ENCODE measurements at regions not wholly inside any gene's neighbourhood (a gene's known extent, or its start where the extent isn't known, plus 50 kb on each side); places are given as distances from the start of the nearest gene placed in this dataset.

- no peak overlapping the region for H3K23ac ChIP-seq (ENCODE audit: low read depth, low read length)
- H3K4me1 ChIP-seq (ENCODE audit: control insufficient read depth, insufficient read depth, low read length) = peaks cover 9% of the 10 kb centered on the region
- BruUV-seq (replicated peaks) = no TSS peak
- peak overlapping the region; percentile 66; the same call in 1 of the 2 replicates for H3K4ac ChIP-seq (ENCODE audit: low read depth, low read length)
- in situ Hi-C loops (cut with MboI; ENCODE audit: low sequenced_read_pairs) (loop anchor here (10.0 to 25.0 kb wide), 2 partner anchors 137 to 675 kb away; no protein-coding TSS in a partner anchor), dilution Hi-C loops (cut with HindIII; ENCODE audit: low sequenced_read_pairs, unreplicated experiment) (loop anchor here (10.0 kb wide), 1 partner anchor 457 kb away; no protein-coding TSS in a partner anchor), intact Hi-C loops (cut with micrococcal nuclease) (no loop called here)
- peak overlapping the region; percentile 64; the same call in 1 of the 2 replicates for H3K18ac ChIP-seq (ENCODE audit: low read depth, low read length)
- no peak overlapping the region for H2AK9ac ChIP-seq (replicated peaks; ENCODE audit: low read depth, low read length, poor library complexity)
- H2BK120ac ChIP-seq (ENCODE audit: low read depth, low read length) = peak overlapping the region; percentile 88
- ChIA-PET POLR2A (ENCODE audit: unreplicated experiment) (interaction anchor here (0.7 kb wide), 1 partner anchor 337 kb away, joined by 3 read pairs; no protein-coding TSS in a partner anchor), CTCF (interaction anchor here (1.0 to 1.3 kb wide), 2 partner anchors 9 to 82 kb away, joined by 3 read pairs; no protein-coding TSS in a partner anchor)
- H3K9me1 ChIP-seq (ENCODE audit: insufficient read depth, low read length) = no peaks in the 10 kb centered on the region
- no peaks in the 10 kb centered on the region for H4K20me1 ChIP-seq (ENCODE audit: insufficient read depth, low read length)
- no peaks in the 10 kb centered on the region for H3K27me3 ChIP-seq (ENCODE audit: control insufficient read depth, insufficient read depth, low read length)
- ATAC-seq (ENCODE audit: low read depth) = peak; percentile 86
- peak overlapping the region; percentile 89 for H2BK5ac ChIP-seq (ENCODE audit: low read depth, low read length, poor library complexity, severe bottlenecking)
- H3K79me1 ChIP-seq (ENCODE audit: low read depth in 1 of 2, low read length in 2 of 2) = no peaks in the 10 kb centered on the region
- H3K9ac ChIP-seq (ENCODE audit: low read depth, low read length) = no peak overlapping the region
- H4K91ac ChIP-seq (ENCODE audit: insufficient read depth, low read depth, low read length) = peak overlapping the region; percentile 47; the same call in 1 of the 2 replicates
- H3K9me3 ChIP-seq (ENCODE audit: control insufficient read depth, insufficient read depth, low read length) = peaks cover 2% of the 10 kb centered on the region; the same call in 1 of the 2 replicates
- TF ChIP-seq NFE2L2 (IDR thresholded peaks at IDR 0.05; ENCODE audit: low read depth, low read length) (no peak), RAD21 (IDR thresholded peaks at IDR 0.05; ENCODE audit: low read length) (no peak), POLR2A (IDR thresholded peaks at IDR 0.05; ENCODE audit: low read depth, low read length) (no peak), RCOR1 (IDR thresholded peaks at IDR 0.05; ENCODE audit: insufficient replicate concordance, low read length) (no peak), USF2 (IDR thresholded peaks at IDR 0.05; ENCODE audit: low read depth, low read length) (peak; percentile 68), CEBPB (IDR thresholded peaks at IDR 0.05; ENCODE audit: low read depth, low read length) (peak; percentile 94), MXI1 (IDR thresholded peaks at IDR 0.05; ENCODE audit: borderline replicate concordance, low read depth, low read length) (no peak), FOS (IDR thresholded peaks at IDR 0.05; ENCODE audit: low read depth, low read length) (peak; percentile 94), RFX5 (IDR thresholded peaks at IDR 0.05; ENCODE audit: low read depth, low read length) (no peak), MAZ (IDR thresholded peaks at IDR 0.05; ENCODE audit: borderline replicate concordance, low read depth, low read length) (no peak), BHLHE40 (IDR thresholded peaks at IDR 0.05; ENCODE audit: low read depth, low read length) (peak; percentile 93), MAFK (IDR thresholded peaks at IDR 0.05; ENCODE audit: low read depth, low read length) (no peak)
- TF ChIP-seq, protein P1, sequence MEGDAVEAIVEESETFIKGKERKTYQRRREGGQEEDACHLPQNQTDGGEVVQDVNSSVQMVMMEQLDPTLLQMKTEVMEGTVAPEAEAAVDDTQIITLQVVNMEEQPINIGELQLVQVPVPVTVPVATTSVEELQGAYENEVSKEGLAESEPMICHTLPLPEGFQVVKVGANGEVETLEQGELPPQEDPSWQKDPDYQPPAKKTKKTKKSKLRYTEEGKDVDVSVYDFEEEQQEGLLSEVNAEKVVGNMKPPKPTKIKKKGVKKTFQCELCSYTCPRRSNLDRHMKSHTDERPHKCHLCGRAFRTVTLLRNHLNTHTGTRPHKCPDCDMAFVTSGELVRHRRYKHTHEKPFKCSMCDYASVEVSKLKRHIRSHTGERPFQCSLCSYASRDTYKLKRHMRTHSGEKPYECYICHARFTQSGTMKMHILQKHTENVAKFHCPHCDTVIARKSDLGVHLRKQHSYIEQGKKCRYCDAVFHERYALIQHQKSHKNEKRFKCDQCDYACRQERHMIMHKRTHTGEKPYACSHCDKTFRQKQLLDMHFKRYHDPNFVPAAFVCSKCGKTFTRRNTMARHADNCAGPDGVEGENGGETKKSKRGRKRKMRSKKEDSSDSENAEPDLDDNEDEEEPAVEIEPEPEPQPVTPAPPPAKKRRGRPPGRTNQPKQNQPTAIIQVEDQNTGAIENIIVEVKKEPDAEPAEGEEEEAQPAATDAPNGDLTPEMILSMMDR (conservative IDR thresholded peaks at IDR 0.05; ENCODE audit: low read depth, low read length) = no peak
- peak overlapping the region; percentile 36 for H3K27ac ChIP-seq (ENCODE audit: insufficient read depth, low read length)
- no peak overlapping the region for H2AFZ ChIP-seq (replicated peaks; ENCODE audit: low read length, poor library complexity)
- H3K4me3 ChIP-seq (ENCODE audit: insufficient read depth, low read depth, low read length) = no peak overlapping the region
- no peak overlapping the region for H2AK5ac ChIP-seq (ENCODE audit: low read depth, low read length)
- H3K36me3 ChIP-seq (ENCODE audit: control insufficient read depth, insufficient read depth, low read length) = no peaks in the 10 kb centered on the region
- WGBS, 2 experiments (ENCODE audit: extremely low coverage in 2 of 2, insufficient read length in 1 of 2) = no CpG with 5 or more reads among the region's 8 CpGs
- peak overlapping the region; percentile 36; the same call in 1 of the 2 replicates for H3K56ac ChIP-seq (ENCODE audit: extremely low read depth, insufficient read depth, low read length)
- peak overlapping the region; percentile 64 for H3K14ac ChIP-seq (replicated peaks; ENCODE audit: low read depth, low read length)
- H4K8ac ChIP-seq (ENCODE audit: low read depth in 2 of 2, low read length in 2 of 2) = peak overlapping the region in 1 of 2 experiments; percentile 62; a peak in 1 of 4 replicates
- H2BK15ac ChIP-seq (ENCODE audit: low read depth, low read length) = peak overlapping the region; percentile 27; the same call in 1 of the 3 replicates
- peak overlapping the region; percentile 90 for H2BK20ac ChIP-seq (ENCODE audit: low read depth, low read length)
- DNase-seq = peak; percentile 97
- H3K4me2 ChIP-seq (ENCODE audit: low read depth, low read length) = peak overlapping the region; percentile 53
- H4K5ac ChIP-seq (ENCODE audit: low read depth, low read length) = no peak overlapping the region; the same call in 1 of the 2 replicates
Observed at GRCh38 chr6:110537208-110538123, 61.1 kb upstream of the SLC22A16 start.
